Stimulated activated CD4-positive, alpha-beta T cell treated with anti-CD3 and anti-CD28 coated beads, TNF-alpha, amount 100 ng/mL, for 1 hour (primary cell): ENCODE measurements at regions not wholly inside any gene's neighbourhood (a gene's known extent, or its start where the extent isn't known, plus 50 kb on each side); places are given as distances from the start of the nearest gene placed in this dataset.
"Not testable (repeated sequence)": the region's sequence is repeated elsewhere in the genome, so short reads cannot be mapped to it uniquely, and the experiment has no call there.

Source experiments
- DNase-seq, 3 donors: peaks; one replicate each; pipeline ENCODE4 v3.0.0-alpha.2; 2020; ENCODE audit warnings: low read depth in 3 of 3, low spot score in 1 of 3

DNA sequence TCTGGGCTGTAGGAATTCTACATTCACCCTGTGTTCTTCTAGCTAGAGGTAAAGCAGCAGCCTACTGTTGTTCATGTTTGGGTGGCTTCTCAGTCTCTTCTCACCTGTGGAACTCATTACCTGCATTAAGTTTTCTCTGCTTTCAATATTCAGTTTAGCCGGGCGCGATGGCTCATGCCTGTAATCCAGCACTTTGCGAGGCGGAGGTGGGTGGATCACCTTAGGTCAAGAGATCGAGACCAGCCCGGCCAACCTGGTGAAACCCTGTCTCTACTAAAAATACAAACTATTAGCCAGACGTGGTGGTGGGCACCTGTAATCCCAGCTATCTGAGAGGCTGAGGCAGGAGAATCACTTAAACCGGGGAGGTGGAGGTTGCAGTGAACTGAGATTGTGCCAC is 139.8 kb upstream of the UBE2E3 start:
- DNase-seq: no peak

DNA sequence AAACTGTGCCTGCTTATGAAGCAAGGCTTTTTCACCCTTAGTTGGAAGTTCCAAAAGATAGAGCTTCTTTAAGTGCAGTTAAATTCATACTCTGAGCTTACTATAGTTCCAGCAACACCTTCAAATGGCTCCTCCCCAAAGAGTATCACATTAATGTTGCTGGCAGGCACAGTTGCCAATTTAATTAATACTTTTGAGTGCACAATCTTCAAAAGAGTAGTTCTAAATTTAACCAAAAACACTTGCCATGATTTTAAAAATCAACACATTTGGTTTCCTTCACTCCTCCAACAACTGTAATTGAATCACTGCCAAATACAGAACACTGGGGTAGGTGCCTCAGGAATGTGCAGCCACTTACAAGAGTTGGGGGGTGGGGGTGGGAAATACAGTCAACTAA is 150.6 kb upstream of the UBE2E3 start:
- DNase-seq: no peak

DNA sequence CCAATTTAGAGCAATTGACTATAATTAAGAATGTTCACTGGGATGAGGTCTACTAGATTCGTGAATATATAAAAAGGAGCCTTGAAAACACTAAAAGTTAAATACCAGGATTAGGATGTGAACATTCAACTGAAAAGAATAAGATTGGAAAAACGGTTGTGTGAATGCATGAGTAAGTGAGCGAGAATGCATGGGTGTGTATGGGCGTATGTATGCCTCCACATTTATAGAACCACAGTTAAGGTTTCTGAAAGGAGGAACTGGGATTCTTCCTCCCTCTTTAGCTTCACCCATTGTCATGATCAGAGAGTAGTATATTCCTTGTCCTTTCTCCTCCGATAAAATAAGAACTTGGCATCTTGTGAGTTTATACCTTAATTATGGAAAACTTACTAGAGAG is 151.1 kb upstream of the UBE2E3 start:
- no peak for DNase-seq

DNA sequence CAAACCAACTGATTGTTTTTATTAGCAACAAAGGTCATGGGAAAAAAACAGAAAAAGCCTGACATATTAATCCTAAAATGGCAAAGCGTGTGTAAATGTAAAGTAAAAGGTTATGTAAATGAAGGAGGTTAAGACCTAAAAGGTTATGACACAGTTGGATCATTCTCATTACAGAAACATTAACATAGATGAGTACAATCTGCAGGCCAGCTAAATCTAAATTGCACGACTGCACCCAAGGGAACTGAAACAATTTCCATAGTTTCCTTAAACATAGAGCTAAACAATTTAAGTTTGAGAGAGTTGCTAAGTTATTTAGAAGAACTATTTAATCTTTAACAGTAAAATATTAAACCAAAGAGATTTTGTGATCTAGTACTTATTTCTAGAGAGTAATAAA is 151.6 kb upstream of the UBE2E3 start:
- no peak for DNase-seq

DNA sequence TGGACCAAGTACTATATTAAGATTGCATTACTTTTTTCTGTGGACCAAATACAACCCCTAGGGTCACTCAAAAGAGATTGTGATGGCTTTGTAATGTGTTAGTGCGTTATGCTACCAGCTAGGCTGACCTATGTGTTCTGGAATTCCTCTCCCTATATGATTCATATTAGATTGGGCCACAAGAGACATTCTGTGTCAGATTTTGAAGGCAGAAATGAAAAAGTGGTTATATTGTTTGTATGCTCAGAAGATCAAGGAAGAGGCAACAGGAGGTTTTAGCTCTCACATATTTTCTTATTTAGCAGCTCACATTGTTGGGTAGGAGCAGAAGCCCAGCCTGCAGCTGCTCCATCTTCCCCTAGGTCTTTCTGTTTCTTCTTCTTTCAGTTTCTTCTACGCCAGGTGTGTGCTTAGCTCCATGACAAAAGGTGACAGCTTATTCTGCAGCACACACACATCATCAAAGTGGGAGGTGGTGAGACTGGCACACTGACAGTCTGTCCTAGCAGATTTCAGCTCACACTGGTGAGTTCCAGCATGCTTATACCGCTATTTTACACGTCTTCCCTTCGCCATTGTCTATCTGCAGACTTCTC is 156.8 kb upstream of the UBE2E3 start:
- DNase-seq: no peak

DNA sequence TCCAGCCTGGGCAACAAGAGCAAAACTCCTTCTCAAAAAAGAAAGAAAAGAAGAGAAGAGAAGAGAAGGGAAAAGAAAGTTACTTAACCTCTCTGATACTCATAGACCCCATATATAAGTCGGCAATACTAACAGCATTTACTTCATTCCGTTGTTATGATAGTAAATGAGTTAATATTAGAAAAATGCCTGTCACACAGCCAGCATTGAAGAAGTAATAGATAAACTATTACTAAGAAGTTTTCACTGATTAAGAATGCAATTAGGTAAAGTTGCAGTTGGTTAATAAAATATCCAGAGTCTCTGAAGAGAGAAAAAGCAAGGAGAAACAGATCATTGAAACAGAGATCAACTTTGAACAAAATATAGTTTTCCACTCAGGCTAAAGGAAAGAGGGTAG is 161.3 kb upstream of the UBE2E3 start:
- no peak for DNase-seq

DNA sequence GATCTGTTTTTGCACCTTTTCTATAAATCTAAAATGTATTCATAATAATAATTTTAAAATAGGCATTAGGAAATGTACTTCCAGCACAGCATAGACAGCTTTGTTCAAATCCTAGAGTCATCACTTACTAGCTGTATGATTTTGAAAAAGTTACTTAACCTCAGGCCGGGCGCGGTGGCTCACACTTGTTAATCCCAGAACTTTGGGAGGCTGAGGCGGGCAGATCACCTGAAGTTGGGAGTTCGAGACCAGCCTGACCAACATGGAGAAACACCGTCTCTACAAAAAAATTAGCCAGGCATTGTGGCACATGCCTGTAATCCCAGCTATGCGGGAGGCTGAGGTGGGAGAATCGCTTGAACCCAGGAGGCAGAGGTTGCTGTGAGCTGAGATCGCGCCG is 161.7 kb upstream of the UBE2E3 start:
- not testable (repeated sequence) for DNase-seq

DNA sequence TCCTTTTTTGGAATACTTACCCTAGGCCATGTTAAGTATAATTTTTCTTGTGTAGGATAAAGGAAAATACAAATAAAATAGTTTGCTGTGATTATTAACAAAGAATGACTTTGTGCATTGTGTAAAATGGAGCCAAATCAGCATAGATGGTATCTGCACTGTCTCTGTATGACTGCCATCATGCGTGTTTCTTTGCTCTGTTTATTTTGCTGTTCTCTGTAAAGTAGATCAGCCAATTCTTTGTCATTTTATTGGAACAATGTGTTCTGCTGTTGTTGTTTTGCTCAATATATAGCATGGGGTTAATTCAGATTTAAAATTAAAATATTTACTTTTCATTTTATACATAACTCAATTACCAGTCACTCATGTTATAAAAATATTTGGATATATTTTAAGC is 181.3 kb upstream of the UBE2E3 start:
- DNase-seq: no peak

DNA sequence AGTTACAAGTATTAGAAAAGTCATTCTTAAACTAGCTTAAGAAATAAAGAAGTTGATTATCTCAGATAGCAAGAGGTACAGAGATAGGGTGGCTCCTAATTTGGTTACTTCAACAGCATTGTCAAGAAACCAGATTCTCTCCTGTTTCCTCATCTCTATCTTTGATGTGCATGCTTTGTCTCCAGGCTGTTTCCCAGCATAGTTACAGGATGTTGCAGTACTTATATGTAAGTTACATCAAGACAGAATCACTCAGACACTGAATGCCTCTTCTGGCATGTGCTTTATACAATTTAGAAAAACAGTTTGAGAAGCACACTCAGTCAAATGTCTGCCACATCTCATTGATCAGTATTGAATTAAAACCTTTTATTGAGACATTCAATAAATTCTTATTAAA is 189.5 kb upstream of the UBE2E3 start:
- no peak for DNase-seq

DNA sequence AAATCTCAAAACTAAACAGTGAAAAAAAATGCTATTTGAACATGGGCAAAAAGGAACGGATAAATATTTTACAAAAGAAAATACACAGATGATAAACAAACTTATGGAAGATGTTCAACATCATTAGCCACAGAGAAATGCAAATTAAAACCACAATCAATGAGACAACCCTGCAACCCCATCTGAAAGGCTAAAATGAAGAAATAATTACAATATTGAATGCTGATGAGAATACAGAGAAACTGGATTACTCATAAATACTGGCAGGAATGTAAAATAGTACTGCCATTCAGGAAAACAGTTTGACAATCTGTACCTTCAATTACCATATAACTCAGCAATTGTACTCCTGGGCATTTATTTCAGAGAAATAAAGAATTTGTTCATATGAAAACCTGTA is 193.1 kb upstream of the UBE2E3 start:
- no peak for DNase-seq

DNA sequence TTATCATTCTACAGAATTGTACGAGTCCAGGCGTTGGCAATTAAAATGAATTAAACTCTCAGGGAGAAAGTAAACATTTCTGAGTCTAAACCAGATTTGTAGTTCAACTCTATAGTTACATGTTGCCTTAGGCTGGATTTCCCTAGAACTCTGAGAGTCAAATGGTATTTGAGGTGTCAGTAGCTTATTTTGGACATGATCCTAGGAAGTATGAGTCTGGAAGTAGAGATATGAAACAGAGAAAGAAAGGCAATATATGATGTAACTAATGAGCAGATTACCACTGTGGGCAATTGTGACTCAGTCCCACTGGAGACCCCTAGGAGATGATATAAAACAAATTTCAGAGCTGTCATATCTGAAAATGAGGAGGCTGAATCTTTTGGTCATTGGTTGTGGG is 199.1 kb upstream of the UBE2E3 start:
- DNase-seq: no peak

DNA sequence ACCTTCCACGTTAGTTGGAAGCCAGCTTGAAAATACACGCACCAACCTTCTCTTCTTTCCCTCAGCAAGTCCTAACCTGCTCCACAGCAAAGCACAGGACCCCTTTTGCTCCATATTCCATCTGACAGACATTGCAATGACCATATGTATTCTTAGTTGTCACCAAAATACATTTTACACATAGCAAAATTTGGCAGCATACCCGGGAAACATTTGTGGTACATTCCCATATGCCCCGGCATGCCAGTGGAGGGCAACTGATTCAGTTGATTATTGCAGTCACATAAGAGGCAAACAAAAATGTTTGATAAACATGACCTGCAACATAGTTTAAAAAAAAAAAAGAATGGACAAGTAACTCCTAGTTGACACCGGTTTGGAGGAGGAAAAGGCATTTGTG is 202.1 kb upstream of the UBE2E3 start:
- no peak for DNase-seq

DNA sequence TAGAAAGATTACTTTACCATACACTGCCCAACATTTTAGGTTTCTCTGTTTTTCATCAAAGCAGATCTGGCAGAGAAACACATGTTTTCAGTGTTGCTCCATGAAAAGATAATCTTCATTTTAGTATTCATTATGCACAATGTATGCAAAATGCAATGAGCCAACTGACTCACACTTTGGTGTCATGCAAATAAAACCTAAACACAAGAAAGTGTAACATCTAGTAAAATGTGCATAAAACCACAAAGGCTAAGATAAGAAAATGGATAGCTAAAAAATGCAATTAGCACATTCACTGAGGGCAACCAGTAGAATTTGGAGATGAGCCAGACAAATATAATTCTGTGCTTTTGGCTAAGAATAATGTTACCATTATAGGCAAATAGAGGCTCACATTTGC is 203.5 kb upstream of the UBE2E3 start:
- DNase-seq: no peak

DNA sequence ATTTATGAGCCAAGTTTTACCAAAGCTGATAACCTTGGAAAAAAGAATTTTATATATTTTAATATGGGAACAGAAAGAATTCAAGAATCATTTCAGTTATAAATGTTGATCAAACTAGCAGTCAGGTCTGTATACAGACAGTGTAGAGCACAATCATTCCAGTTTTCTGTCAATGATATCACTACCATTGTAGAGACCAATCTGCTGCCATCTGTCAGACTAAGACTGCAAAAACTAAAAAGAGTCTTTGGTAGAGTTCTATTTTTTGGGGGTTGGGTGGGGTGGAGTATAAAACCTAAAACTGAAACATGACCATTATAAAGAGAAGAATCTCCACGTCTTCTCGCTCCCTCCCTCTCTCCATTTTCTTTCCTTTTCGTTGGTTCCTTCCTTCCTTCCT is 204.7 kb upstream of the UBE2E3 start:
- no peak for DNase-seq

DNA sequence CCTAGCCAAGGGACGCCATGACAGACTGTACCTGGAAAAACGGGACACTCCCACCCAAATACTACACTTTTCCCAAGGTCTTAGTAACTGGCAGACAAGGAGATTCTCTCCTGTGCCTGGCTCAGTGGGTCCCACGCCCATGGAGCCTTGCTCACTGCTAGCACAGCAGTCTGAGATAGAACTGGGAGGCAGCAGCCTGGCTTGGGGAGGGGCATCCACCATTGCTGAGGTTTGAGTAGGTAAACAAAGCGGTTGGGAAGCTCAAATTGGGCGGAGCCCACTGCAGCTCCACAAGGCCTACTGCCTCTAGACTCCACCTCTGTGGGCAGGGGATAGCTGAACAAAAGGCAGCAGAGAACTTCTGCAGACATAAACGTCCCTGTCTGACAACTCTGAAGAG is 215.1 kb upstream of the UBE2E3 start:
- DNase-seq: not testable (repeated sequence)

DNA sequence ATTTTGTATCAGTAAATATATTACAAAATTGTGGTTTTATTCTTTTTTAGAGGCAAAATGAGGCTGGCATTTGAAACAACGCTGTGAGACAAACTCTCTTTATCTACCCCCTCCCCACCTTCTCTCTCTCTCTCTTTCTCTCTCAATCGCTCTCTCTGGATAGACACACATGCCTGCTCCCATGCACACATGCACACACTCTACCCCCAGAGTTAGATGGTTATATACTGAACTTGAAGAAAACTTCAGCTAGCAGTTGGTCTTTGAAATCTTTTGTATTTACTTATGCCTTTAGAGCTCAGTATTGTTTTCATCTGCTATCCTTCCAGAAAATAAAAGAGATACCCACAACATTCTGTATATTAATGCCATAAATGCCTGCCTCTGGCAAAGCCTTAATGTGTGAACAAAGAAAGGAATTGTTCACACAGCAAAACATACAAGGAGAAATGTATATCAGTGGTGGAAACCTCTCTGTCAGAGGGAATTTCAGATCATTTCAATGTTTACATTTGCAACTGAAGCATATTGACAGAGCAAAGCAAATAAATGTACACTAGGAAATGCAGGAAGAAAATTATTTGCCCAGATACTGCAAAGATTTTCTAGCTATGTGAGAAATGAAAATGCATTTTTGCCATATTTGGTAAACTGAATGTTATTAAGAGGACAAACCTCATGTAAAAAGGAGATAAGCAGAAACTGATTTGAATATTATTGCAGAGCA is 217.0 kb upstream of the UBE2E3 start:
- DNase-seq: no peak

DNA sequence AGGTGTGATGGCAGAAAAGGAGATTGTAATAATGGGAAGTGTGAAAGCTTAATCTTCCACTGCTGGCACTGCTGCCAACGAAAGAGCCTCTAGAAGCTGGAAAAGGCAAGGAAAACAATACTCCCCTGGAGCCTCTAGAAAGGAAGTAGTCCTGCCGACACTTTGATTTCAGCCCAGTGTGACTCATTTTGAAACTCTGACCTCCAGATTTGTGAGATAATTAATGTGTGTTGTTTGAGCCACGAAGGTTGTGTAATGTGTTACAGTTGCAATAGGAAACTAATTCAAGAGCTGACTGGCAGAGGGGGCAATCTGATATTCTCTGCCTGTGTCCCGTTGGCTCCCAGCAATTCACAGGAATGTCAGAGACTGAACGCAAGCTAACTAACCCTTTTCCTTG is 219.2 kb upstream of the UBE2E3 start:
- no peak for DNase-seq

DNA sequence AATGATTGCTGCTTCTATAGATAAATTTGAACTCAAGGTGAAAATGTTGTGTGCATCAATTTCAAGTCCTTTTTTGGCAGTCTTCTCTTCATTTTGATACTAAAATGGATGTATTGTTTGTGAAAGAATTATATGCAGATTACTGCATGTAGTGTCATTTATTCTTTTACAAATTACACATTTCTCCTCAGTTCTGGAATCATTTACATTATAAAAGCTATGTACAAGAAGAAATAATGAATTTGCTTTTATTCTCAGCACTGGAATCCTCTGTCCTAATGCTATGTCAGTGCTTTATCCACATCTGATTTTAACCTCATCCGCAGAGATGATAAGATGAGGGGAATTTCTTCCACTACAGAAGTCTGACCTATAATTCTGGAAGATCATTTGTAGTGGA is 220.8 kb upstream of the UBE2E3 start:
- DNase-seq: no peak

DNA sequence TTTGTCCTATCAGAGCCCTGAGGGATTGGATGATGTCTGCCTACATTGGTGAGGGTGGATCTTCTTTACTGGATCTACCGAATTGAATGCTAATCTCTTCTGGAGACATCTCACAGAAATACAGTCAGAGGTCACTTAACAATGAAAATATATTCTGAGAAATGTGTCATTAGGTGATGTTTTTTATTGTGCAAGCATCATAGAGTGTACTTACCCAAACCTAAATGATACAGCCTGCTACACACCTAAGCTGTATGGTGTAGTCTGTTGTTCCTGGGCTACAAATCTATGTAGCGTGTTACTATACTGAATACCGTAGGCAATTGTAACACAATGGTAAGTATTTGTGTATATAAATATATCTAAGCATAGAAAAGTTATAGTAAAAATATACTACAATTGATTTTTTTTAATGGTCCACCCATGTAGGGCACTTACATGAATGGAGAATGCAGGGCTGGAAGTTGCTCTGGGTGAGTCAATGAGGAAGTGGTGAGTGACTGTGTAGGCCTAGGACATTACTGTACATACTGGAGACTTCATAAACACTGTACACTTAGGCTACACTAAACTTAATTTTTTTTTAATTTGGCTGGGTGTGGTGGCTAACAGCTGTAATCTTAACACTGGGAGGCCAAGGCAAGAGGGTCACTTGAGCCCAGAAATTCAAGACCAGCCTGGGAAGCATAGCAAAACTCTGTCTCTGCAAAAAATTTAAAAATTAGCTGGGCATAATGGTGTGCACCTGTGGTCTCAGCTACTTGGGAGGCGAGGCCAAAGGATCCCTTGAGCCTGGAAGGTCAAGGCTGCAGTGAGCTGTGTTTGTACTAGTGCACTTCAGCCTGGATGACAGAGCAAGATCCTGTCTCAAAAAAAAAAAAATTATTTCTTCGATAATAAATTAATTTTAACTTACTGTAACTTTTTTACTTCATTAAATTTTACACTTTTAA is 226.3 kb upstream of the UBE2E3 start:
- DNase-seq: no peak

DNA sequence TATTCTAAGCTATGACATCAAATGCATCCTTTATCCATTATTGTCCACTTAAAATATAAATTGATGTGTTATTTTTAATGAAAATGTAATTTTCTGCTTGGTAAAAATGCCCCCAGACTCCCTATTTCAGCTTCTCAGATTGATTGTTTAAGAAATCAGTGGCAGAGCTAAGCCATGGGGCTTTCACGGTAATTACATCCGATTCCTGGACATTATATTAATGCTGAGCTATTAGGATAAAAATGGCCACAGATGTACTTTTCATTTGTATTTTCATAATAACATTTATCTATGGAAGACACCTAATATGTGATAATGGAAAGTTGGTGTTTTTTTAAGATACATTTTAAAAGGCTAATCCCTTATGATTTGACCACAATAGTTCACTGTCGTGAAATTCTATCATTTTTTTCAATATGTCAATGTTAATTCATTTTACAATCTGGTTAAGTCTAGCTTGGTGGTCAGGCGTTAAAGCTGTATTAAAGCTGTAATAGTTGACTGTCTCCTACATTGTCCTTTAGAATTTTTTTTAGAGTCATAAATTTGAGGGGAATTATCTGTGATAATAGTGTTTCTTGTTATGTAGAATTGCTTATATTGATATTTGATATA is 229.0 kb upstream of the UBE2E3 start:
- DNase-seq: no peak

DNA sequence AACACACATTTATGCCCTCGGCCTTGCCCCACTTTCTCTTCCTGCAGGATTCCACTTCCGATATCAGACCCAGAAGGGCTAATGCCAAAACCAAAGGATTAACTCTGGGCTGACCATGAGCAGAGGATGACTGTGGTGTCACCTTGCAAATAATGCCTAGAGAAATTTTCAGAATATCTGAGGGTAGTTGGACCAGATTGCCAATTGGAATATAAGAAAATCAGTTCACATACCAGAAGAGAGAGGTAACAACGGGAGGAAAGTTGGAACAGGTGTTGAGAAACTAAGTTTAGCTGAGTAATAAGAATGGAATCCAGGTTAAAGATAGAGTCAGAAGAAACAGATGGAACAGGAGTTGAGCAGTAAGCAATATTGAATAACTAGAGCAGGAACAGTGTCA is 232.7 kb upstream of the UBE2E3 start:
- DNase-seq: no peak

DNA sequence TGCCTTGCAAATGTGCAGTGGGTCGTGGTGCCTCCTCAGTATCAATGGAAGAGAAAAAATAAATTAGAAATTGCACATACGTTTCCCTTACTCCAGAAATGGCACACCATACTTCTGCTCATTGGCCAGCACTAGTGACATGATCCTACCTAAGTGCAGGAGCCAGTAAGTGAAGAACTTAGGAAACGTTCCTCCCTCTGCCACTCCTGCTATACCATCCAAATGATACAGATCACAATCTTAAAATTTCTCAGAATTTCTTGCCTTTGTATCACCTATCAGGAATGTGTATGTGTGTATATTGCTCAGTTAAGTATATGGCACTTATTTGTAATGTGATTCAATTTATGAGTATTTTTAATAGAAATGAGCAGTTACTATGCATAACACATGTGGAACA is 237.0 kb upstream of the UBE2E3 start:
- no peak for DNase-seq
